ENCODE measurements at regions not wholly inside any gene's neighbourhood (a gene's known extent, or its start where the extent isn't known, plus 50 kb on each side); places are given as distances from the start of the nearest gene placed in this dataset.

- DNase-seq, result no peak
Observed at GRCh38 chr2:16561676-16562075, 104.0 kb downstream of the CYRIA start.

- no peak for DNase-seq
Observed at GRCh38 chr2:16561251-16561650, 104.4 kb downstream of the CYRIA start.

GRCh38 chr2:16559278-16560067 lies 106.2 kb downstream of the CYRIA start:
- no peak for DNase-seq

GRCh38 chr2:16554060-16554583 lies 111.5 kb downstream of the CYRIA start:
- DNase-seq, result no peak

- DNase-seq, result no peak
Observed at GRCh38 chr2:16553226-16553625, 112.4 kb downstream of the CYRIA start.

- no peak for DNase-seq
Observed at GRCh38 chr2:16552202-16552601, 113.4 kb downstream of the CYRIA start.

GRCh38 chr2:16548036-16548435 lies 117.6 kb downstream of the CYRIA start:
- DNase-seq, result no peak

GRCh38 chr2:16546128-16546754 lies 119.4 kb downstream of the CYRIA start:
- DNase-seq, result no peak

- no peak for DNase-seq
Observed at GRCh38 chr2:16538707-16539106, 126.9 kb downstream of the CYRIA start.

- no peak for DNase-seq
Observed at GRCh38 chr2:16537347-16537746, 128.3 kb downstream of the CYRIA start.

GRCh38 chr2:16526193-16526592 lies 139.4 kb downstream of the CYRIA start:
- no peak for DNase-seq

GRCh38 chr2:16525265-16525887 lies 140.3 kb downstream of the CYRIA start:
- no peak for DNase-seq

GRCh38 chr2:16523711-16524110 lies 141.9 kb downstream of the CYRIA start:
- DNase-seq, result no peak

GRCh38 chr2:16522031-16522831 lies 143.4 kb downstream of the CYRIA start:
- no peak for DNase-seq

GRCh38 chr2:16520891-16521290 lies 144.7 kb downstream of the CYRIA start:
- no peak for DNase-seq

- DNase-seq, result no peak
Observed at GRCh38 chr2:16515696-16516095, 149.9 kb downstream of the CYRIA start.

- no peak for DNase-seq
Observed at GRCh38 chr2:16513626-16514025, 152.0 kb downstream of the CYRIA start.

- DNase-seq, result no peak
Observed at GRCh38 chr2:16511041-16511440, 154.6 kb downstream of the CYRIA start.

GRCh38 chr2:16509042-16509441 lies 156.6 kb downstream of the CYRIA start:
- no peak for DNase-seq

GRCh38 chr2:16508490-16508851 lies 157.2 kb downstream of the CYRIA start:
- DNase-seq, result no peak

- DNase-seq, result peak; percentile 1
Observed at GRCh38 chr2:16507655-16508489, 157.8 kb downstream of the CYRIA start.

- DNase-seq, result no peak
Observed at GRCh38 chr2:16506366-16506765, 159.3 kb downstream of the CYRIA start.

Data from stimulated activated CD4-positive, alpha-beta T cell treated with anti-CD3 and anti-CD28 coated beads, Interleukin-12 subunit alpha, Interleukin-12 subunit beta, amount 100 ng/mL, for 4 hours (primary cell).